BE2C (cell line): ENCODE measurements at regions not wholly inside any gene's neighbourhood (a gene's known extent, or its start where the extent isn't known, plus 50 kb on each side); places are given as distances from the start of the nearest gene placed in this dataset.

Experiments used
- DNase-seq: peaks from one replicate; pipeline ENCODE4 v3.0.0-alpha.2; 2020
- H3K27me3 ChIP-seq: fragments of 250-450 bp; sonication (Bioruptor Pico); 2 replicates; pipeline ENCODE4 v1.5.1; 2020; ENCODE audit warnings: mild to moderate bottlenecking
- H3K36me3 ChIP-seq: fragments of 250-450 bp; sonication (Bioruptor Pico); 2 replicates; pipeline ENCODE4 v1.5.1; 2020; ENCODE audit warnings: mild to moderate bottlenecking
- H3K4me1 ChIP-seq: fragments of 250-450 bp; sonication (Bioruptor Pico); 2 replicates; pipeline ENCODE4 v1.5.1; 2020
- H3K4me3 ChIP-seq: 2 replicates; pipeline ENCODE4 v1.5.1; 2011; ENCODE audit warnings: low read depth, low read length
- H3K9me3 ChIP-seq: fragments of 250-450 bp; sonication (Bioruptor Pico); 2 replicates; pipeline ENCODE4 v1.5.1; 2020
- TF ChIP-seq, protein P1 (sequence below): IDR thresholded peaks from 2 replicates; pipeline ENCODE4 v1.5.1; 2012; ENCODE audit warnings: mild to moderate bottlenecking, low read depth, low read length

DNA sequence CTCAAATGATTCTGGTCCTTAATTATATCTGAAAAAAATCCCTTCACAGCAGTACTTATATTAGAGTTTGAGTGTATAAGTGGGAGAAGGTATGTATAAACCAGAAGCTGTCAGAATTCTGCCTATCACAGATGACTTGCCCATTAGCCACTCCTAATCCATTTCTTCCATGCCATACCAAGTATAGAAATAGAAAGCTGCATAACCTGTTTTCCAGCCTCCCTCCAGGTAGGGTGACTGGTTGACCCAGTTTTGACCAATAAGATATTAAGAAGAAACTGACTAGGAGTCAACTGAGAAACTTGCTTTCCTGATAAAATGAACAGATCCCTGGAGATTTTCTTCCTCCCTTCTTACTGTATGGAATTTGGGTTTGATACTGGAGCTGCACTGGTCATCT lies 112.2 kb upstream of the GRIK2 start:
- H3K27me3 ChIP-seq = no peaks in the 10 kb centered on the region
- no peak overlapping the region for H3K4me3 ChIP-seq
- no peaks in the 10 kb centered on the region for H3K36me3 ChIP-seq
- TF ChIP-seq, protein P1, sequence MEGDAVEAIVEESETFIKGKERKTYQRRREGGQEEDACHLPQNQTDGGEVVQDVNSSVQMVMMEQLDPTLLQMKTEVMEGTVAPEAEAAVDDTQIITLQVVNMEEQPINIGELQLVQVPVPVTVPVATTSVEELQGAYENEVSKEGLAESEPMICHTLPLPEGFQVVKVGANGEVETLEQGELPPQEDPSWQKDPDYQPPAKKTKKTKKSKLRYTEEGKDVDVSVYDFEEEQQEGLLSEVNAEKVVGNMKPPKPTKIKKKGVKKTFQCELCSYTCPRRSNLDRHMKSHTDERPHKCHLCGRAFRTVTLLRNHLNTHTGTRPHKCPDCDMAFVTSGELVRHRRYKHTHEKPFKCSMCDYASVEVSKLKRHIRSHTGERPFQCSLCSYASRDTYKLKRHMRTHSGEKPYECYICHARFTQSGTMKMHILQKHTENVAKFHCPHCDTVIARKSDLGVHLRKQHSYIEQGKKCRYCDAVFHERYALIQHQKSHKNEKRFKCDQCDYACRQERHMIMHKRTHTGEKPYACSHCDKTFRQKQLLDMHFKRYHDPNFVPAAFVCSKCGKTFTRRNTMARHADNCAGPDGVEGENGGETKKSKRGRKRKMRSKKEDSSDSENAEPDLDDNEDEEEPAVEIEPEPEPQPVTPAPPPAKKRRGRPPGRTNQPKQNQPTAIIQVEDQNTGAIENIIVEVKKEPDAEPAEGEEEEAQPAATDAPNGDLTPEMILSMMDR = no peak
- DNase-seq = no peak
- no peaks in the 10 kb centered on the region for H3K9me3 ChIP-seq
- H3K4me1 ChIP-seq = no peaks in the 10 kb centered on the region

DNA sequence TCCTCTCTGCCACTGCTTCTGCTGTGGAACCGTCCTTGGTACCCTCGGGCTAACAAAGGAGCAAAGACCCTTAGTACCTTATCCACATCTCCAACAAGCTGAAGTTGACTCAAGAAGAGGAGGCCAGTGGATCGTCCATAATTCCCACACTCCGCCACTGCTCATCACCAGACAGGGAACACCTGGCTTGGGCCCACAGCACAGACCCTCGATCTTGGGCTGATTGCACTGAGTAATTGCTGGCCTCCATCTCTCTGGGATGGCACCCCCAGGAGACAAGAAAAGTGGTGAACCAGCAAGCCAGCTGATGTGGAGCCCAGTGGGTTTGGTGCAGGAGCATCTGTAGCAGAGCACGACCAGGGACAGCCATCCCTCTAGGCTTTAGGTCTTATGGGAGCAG lies 109.4 kb upstream of the GRIK2 start:
- TF ChIP-seq, protein P1 = no peak
- no peaks in the 10 kb centered on the region for H3K9me3 ChIP-seq
- no peaks in the 10 kb centered on the region for H3K4me1 ChIP-seq
- H3K36me3 ChIP-seq = no peaks in the 10 kb centered on the region
- no peaks in the 10 kb centered on the region for H3K27me3 ChIP-seq
- no peak for DNase-seq
- H3K4me3 ChIP-seq = no peak overlapping the region

DNA sequence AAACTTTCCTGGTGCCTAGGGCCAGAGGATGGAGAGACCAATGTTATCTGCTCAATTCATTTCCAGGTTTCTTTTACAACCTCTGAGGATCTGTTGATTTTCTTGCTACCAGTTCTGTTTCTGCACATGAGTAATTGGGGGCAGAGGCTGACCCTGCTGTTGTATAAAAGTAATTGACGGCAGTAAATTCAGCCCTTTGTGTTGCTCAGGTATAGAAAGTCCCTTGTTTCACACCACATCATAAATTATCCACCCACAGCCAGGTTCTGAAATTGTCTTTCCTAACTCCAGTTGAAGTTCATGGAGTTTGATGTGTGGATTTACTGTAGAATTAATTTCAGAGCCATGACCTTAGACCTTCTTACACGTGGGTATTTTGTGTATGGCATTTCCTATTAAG lies 107.4 kb upstream of the GRIK2 start:
- Histone ChIP-seq H3K27me3 (no peaks in the 10 kb centered on the region), H3K4me3 (no peak overlapping the region), H3K36me3 (no peaks in the 10 kb centered on the region), H3K4me1 (no peaks in the 10 kb centered on the region), H3K9me3 (no peaks in the 10 kb centered on the region)
- no peak for DNase-seq
- TF ChIP-seq, protein P1 = no peak

DNA sequence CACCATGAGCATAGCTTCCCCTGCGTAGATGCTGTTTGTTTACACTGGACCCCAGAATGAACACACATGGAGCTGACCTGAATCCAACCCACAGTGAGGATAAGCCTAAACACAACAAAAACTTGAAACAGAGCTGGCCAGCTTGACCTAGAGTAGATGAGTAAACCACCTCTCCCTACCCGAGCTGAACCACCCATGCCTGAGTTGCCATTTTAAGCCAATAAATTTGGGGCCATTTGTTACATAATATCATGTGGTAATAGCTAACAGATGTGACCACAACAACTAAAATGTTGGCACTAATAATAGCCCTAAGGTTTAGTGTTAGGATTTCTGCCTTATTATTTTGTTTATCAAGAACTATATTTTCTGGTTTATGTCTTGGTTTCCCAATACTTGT lies 103.2 kb upstream of the GRIK2 start:
- Histone ChIP-seq H3K4me3 (no peak overlapping the region), H3K27me3 (no peaks in the 10 kb centered on the region), H3K4me1 (no peaks in the 10 kb centered on the region), H3K36me3 (no peaks in the 10 kb centered on the region), H3K9me3 (no peaks in the 10 kb centered on the region)
- no peak for DNase-seq
- TF ChIP-seq, protein P1 = no peak

DNA sequence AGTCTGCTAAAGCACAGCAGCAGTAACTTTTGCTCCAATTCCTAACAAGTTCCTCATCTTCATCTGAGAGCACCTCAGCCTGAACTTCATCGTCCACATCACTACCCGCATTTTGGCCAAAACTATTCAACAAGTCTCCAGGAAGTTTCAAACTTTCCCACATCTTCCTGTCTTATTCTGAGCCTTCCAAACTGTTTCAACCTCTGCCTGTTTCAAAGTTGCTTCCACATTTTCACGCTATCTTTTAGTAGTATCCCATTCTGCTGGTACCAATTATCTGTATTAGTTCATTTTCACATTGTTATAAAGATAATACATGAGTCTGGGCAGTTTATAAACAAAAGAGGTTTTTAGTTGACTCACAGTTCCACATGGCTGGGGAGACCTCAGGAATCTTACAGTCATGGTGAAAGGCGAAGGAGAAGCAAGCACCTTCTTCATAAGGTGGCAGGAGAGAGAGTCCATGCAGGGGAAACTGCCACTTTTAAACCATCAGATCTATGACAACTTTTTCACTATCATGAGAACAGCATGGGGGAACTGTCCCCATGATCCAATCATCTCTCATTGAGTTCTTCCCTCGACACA lies 99.4 kb upstream of the GRIK2 start:
- H3K9me3 ChIP-seq = no peaks in the 10 kb centered on the region
- no peaks in the 10 kb centered on the region for H3K4me1 ChIP-seq
- TF ChIP-seq, protein P1 = no peak

DNA sequence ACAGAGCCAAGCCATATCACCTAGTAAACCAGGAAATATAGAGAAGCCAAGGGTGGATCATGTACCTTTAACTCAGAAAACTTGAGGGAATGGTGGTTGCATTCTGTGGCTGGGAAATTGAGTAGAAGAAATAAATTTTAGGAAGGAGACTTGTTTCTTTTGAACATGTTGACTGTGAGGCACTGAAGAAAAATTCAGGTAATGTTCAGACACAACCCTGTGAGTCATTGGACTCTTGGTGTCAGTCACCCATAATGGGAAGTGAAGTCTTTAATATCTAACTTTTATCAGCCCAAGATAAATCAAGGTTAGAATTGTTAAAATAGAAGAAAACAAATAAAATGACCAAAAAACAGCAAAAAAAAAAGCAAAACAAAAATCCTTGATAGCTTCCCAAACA lies 98.8 kb upstream of the GRIK2 start:
- DNase-seq = no peak
- TF ChIP-seq, protein P1 = no peak

More for the DNA sequence above, 99.4 kb upstream of the GRIK2 start:
- Histone ChIP-seq H3K4me3 (no peak overlapping the region), H3K36me3 (no peaks in the 10 kb centered on the region), H3K27me3 (no peaks in the 10 kb centered on the region)
- no peak for DNase-seq

More for the DNA sequence above, 98.8 kb upstream of the GRIK2 start:
- Histone ChIP-seq H3K9me3 (no peaks in the 10 kb centered on the region), H3K4me1 (no peaks in the 10 kb centered on the region), H3K27me3 (no peaks in the 10 kb centered on the region), H3K36me3 (no peaks in the 10 kb centered on the region), H3K4me3 (no peak overlapping the region)
